OCI-LY7 (cell line): ENCODE measurements at regions not wholly inside any gene's neighbourhood (a gene's known extent, or its start where the extent isn't known, plus 50 kb on each side); places are given as distances from the start of the nearest gene placed in this dataset.

Experiments
- EZH2phosphoT487 ChIP-seq: fragments of 200-600 bp; sonication (generic); IDR thresholded peaks from 2 replicates; pipeline ENCODE4 v1.6.1; 2018; ENCODE audit warnings: low read depth, borderline replicate concordance, mild to moderate bottlenecking, mixed run types, antibody characterized with exemption, low read length, moderate library complexity, mixed read lengths
- TF ChIP-seq, protein P1 (sequence below): fragments of 200-600 bp; sonication (generic); conservative IDR thresholded peaks from 2 replicates; pipeline ENCODE4 v1.5.1; 2014; ENCODE audit warnings: mild to moderate bottlenecking, antibody characterized with exemption, low read length, moderate library complexity, mixed read lengths

DNA sequence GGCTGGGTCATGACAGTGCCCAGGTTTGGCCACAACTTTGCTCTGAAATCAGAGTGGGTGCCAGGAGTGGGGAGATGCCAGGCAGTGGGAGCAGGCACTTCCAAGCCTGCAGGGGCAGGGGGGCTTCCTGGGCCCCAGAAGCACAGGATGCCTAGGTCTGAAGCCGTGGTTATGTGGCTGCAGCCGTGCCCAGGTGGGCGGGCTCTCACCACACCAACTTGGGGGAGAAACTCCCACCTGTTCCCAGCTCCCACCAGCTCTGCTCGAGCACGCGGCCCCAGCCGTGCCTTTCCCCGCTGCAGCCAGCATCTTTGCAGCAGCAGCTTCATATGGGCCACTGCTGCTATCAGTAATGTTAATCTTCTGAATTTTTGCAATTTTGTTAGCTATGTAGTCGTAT lies 331.4 kb downstream of the USP25 start:
- TF ChIP-seq, protein P1, sequence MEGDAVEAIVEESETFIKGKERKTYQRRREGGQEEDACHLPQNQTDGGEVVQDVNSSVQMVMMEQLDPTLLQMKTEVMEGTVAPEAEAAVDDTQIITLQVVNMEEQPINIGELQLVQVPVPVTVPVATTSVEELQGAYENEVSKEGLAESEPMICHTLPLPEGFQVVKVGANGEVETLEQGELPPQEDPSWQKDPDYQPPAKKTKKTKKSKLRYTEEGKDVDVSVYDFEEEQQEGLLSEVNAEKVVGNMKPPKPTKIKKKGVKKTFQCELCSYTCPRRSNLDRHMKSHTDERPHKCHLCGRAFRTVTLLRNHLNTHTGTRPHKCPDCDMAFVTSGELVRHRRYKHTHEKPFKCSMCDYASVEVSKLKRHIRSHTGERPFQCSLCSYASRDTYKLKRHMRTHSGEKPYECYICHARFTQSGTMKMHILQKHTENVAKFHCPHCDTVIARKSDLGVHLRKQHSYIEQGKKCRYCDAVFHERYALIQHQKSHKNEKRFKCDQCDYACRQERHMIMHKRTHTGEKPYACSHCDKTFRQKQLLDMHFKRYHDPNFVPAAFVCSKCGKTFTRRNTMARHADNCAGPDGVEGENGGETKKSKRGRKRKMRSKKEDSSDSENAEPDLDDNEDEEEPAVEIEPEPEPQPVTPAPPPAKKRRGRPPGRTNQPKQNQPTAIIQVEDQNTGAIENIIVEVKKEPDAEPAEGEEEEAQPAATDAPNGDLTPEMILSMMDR: no peak
- TF ChIP-seq EZH2phosphoT487: no peak
